ENCODE measurements at regions not wholly inside any gene's neighbourhood (a gene's known extent, or its start where the extent isn't known, plus 50 kb on each side); places are given as distances from the start of the nearest gene placed in this dataset.

DNA sequence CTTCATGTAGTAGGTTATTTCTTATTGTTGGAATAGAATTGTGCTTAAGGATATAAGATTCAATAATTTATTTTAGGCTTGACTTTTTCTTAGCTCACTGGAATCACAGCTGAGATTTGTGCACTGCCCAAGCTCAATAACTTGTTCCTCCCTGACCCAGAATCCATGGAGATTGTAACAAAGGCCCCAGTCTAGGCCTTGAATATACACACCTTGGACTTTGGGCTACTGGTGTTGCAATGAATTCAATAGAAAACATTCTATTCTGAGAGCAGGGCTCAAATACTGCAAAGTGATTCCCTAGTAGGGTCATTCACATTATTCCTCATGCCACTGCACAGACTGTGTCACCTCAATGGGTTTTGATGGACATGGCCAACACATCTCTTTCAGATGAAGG, 352.4 kb downstream of the GALC start:
- Mint-ChIP-seq H3K27ac (no peak overlapping the region), H3K4me3 (no peak overlapping the region), H3K4me1 (no peaks in the 10 kb centered on the region), H3K36me3 (ENCODE audit: low read depth) (no peaks in the 10 kb centered on the region), H3K27me3 (ENCODE audit: insufficient read depth, low read depth, poor library complexity) (peaks cover 1% of the 10 kb centered on the region), H3K9me3 (no peaks in the 10 kb centered on the region; the same call in 2 of the 3 replicates)
- Histone ChIP-seq H3F3A (replicated peaks; ENCODE audit: low read depth) (no peaks in the 10 kb centered on the region), H3K4me3 (no peak overlapping the region), H3K79me2 (replicated peaks; ENCODE audit: insufficient read depth) (no peaks in the 10 kb centered on the region), H2AFZ (no peak overlapping the region), H3K4me2 (no peak overlapping the region), H3K27ac (ENCODE audit: low read depth) (no peak overlapping the region), H4K20me1 (replicated peaks; ENCODE audit: insufficient read depth) (no peaks in the 10 kb centered on the region), H3K27me3 (ENCODE audit: insufficient read depth) (no peaks in the 10 kb centered on the region), H3K4me1 (ENCODE audit: insufficient read depth) (no peaks in the 10 kb centered on the region), H3K36me3 (ENCODE audit: insufficient read depth) (no peaks in the 10 kb centered on the region), H3K9me2 (ENCODE audit: insufficient read depth) (no peaks in the 10 kb centered on the region)
- ATAC-seq (no peak), DNase-seq (ENCODE audit: low spot score) (no peak)
- TF ChIP-seq JUNB (IDR thresholded peaks at IDR 0.05; ENCODE audit: unreplicated experiment) (no peak), CREB1 (CRISPR knock-in tag; IDR thresholded peaks at IDR 0.05; ENCODE audit: low read depth) (no peak), EZH2phosphoT487 (IDR thresholded peaks at IDR 0.05; ENCODE audit: unreplicated experiment) (no peak), STAT1 (IDR thresholded peaks at IDR 0.05; ENCODE audit: unreplicated experiment) (no peak), NANOG (IDR thresholded peaks at IDR 0.05; ENCODE audit: borderline replicate concordance) (no peak), POLR2AphosphoS5 (IDR thresholded peaks at IDR 0.05; ENCODE audit: low read depth) (no peak), ZNF114 (CRISPR knock-in tag; IDR thresholded peaks at IDR 0.05) (no peak), ZNF331 (CRISPR knock-in tag; IDR thresholded peaks at IDR 0.05; ENCODE audit: low read depth) (no peak), EZH2 (IDR thresholded peaks at IDR 0.05; ENCODE audit: low read depth, unreplicated experiment) (no peak)
- TF ChIP-seq, protein P1, sequence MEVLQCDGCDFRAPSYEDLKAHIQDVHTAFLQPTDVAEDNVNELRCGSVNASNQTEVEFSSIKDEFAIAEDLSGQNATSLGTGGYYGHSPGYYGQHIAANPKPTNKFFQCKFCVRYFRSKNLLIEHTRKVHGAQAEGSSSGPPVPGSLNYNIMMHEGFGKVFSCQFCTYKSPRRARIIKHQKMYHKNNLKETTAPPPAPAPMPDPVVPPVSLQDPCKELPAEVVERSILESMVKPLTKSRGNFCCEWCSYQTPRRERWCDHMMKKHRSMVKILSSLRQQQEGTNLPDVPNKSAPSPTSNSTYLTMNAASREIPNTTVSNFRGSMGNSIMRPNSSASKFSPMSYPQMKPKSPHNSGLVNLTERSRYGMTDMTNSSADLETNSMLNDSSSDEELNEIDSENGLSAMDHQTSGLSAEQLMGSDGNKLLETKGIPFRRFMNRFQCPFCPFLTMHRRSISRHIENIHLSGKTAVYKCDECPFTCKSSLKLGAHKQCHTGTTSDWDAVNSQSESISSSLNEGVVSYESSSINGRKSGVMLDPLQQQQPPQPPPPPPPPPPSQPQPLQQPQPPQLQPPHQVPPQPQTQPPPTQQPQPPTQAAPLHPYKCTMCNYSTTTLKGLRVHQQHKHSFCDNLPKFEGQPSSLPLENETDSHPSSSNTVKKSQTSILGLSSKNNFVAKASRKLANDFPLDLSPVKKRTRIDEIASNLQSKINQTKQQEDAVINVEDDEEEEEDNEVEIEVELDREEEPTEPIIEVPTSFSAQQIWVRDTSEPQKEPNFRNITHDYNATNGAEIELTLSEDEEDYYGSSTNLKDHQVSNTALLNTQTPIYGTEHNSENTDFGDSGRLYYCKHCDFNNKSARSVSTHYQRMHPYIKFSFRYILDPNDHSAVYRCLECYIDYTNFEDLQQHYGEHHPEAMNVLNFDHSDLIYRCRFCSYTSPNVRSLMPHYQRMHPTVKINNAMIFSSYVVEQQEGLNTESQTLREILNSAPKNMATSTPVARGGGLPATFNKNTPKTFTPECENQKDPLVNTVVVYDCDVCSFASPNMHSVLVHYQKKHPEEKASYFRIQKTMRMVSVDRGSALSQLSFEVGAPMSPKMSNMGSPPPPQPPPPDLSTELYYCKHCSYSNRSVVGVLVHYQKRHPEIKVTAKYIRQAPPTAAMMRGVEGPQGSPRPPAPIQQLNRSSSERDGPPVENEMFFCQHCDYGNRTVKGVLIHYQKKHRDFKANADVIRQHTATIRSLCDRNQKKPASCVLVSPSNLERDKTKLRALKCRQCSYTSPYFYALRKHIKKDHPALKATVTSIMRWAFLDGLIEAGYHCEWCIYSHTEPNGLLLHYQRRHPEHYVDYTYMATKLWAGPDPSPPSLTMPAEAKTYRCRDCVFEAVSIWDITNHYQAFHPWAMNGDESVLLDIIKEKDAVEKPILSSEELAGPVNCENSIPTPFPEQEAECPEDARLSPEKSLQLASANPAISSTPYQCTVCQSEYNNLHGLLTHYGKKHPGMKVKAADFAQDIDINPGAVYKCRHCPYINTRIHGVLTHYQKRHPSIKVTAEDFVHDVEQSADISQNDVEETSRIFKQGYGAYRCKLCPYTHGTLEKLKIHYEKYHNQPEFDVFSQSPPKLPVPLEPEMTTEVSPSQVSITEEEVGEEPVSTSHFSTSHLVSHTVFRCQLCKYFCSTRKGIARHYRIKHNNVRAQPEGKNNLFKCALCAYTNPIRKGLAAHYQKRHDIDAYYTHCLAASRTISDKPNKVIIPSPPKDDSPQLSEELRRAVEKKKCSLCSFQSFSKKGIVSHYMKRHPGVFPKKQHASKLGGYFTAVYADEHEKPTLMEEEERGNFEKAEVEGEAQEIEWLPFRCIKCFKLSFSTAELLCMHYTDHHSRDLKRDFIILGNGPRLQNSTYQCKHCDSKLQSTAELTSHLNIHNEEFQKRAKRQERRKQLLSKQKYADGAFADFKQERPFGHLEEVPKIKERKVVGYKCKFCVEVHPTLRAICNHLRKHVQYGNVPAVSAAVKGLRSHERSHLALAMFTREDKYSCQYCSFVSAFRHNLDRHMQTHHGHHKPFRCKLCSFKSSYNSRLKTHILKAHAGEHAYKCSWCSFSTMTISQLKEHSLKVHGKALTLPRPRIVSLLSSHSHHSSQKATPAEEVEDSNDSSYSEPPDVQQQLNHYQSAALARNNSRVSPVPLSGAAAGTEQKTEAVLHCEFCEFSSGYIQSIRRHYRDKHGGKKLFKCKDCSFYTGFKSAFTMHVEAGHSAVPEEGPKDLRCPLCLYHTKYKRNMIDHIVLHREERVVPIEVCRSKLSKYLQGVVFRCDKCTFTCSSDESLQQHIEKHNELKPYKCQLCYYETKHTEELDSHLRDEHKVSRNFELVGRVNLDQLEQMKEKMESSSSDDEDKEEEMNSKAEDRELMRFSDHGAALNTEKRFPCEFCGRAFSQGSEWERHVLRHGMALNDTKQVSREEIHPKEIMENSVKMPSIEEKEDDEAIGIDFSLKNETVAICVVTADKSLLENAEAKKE (CRISPR knock-in tag; IDR thresholded peaks at IDR 0.05), result no peak
- TF ChIP-seq, protein P2, sequence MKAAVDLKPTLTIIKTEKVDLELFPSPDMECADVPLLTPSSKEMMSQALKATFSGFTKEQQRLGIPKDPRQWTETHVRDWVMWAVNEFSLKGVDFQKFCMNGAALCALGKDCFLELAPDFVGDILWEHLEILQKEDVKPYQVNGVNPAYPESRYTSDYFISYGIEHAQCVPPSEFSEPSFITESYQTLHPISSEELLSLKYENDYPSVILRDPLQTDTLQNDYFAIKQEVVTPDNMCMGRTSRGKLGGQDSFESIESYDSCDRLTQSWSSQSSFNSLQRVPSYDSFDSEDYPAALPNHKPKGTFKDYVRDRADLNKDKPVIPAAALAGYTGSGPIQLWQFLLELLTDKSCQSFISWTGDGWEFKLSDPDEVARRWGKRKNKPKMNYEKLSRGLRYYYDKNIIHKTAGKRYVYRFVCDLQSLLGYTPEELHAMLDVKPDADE (IDR thresholded peaks at IDR 0.05), result no peak
- TF ChIP-seq, protein P3, sequence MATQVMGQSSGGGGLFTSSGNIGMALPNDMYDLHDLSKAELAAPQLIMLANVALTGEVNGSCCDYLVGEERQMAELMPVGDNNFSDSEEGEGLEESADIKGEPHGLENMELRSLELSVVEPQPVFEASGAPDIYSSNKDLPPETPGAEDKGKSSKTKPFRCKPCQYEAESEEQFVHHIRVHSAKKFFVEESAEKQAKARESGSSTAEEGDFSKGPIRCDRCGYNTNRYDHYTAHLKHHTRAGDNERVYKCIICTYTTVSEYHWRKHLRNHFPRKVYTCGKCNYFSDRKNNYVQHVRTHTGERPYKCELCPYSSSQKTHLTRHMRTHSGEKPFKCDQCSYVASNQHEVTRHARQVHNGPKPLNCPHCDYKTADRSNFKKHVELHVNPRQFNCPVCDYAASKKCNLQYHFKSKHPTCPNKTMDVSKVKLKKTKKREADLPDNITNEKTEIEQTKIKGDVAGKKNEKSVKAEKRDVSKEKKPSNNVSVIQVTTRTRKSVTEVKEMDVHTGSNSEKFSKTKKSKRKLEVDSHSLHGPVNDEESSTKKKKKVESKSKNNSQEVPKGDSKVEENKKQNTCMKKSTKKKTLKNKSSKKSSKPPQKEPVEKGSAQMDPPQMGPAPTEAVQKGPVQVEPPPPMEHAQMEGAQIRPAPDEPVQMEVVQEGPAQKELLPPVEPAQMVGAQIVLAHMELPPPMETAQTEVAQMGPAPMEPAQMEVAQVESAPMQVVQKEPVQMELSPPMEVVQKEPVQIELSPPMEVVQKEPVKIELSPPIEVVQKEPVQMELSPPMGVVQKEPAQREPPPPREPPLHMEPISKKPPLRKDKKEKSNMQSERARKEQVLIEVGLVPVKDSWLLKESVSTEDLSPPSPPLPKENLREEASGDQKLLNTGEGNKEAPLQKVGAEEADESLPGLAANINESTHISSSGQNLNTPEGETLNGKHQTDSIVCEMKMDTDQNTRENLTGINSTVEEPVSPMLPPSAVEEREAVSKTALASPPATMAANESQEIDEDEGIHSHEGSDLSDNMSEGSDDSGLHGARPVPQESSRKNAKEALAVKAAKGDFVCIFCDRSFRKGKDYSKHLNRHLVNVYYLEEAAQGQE (IDR thresholded peaks at IDR 0.05; ENCODE audit: unreplicated experiment), result no peak
- TF ChIP-seq, protein P4, sequence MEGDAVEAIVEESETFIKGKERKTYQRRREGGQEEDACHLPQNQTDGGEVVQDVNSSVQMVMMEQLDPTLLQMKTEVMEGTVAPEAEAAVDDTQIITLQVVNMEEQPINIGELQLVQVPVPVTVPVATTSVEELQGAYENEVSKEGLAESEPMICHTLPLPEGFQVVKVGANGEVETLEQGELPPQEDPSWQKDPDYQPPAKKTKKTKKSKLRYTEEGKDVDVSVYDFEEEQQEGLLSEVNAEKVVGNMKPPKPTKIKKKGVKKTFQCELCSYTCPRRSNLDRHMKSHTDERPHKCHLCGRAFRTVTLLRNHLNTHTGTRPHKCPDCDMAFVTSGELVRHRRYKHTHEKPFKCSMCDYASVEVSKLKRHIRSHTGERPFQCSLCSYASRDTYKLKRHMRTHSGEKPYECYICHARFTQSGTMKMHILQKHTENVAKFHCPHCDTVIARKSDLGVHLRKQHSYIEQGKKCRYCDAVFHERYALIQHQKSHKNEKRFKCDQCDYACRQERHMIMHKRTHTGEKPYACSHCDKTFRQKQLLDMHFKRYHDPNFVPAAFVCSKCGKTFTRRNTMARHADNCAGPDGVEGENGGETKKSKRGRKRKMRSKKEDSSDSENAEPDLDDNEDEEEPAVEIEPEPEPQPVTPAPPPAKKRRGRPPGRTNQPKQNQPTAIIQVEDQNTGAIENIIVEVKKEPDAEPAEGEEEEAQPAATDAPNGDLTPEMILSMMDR (conservative IDR thresholded peaks at IDR 0.05; ENCODE audit: low read depth in 2 of 2), result no peak

Measured in GM23338 (cell line).